ENCODE measurements at regions not wholly inside any gene's neighbourhood (a gene's known extent, or its start where the extent isn't known, plus 50 kb on each side); places are given as distances from the start of the nearest gene placed in this dataset.

DNA sequence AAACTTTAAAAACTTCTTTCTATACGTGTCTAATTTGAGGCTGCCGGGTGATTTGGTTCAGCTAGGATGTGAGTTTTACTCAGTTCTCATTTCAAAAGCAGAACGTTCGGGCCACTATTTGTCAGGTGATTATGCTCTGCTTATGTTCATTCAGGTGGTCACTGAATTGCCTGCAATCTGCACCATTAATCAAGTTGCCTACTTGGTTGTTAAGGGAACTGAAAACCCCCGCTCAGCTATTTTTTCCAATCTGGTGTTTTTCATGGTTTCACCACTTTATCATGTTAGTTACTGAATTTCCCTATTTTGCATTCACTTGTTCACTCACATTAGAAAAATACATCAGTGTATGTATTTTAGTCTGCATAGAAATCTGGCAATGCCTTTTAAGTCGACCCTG is 523.0 kb downstream of the CSNK1G3 start (continued):
- TF ChIP-seq MAZ (CRISPR knock-in tag; conservative IDR thresholded peaks at IDR 0.05 in 1 of 2, IDR thresholded peaks at IDR 0.05 in 1 of 2) (no peak), KDM5B (IDR thresholded peaks at IDR 0.05; ENCODE audit: insufficient replicate concordance, low read depth, low read length) (no peak), SIN3A (IDR thresholded peaks at IDR 0.05; ENCODE audit: borderline replicate concordance in 2 of 2, control insufficient read depth in 1 of 2, low read depth in 2 of 2, low read length in 2 of 2) (no peak)

DNA sequence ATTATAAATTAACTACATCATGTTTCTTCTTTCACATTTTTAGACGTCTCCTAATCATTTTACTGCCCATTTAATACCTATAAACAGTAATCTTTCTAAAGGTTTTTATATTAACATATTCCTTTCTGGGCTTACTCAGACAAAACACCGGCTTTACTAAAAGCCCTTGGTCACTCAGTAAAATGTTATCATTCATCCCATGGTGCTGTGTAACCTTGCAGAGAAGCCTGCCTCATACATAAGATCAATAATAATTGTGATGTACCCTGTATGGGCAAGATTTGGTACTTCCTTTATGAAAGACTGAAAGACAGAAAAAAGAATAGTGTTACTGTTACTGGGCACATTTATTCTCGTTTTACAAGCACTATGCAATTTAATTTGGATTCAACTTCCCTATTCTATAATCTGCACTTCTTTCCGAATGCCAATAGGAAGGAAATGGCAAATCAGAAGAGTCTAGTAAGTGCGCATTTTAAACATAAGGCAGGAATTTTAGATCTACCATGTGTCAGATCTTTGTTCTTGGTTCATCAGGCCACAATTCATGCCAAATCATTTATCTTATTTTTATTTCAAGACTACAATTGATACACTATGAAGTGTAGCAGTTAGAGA is 522.2 kb downstream of the CSNK1G3 start:
- TF ChIP-seq, protein P1, sequence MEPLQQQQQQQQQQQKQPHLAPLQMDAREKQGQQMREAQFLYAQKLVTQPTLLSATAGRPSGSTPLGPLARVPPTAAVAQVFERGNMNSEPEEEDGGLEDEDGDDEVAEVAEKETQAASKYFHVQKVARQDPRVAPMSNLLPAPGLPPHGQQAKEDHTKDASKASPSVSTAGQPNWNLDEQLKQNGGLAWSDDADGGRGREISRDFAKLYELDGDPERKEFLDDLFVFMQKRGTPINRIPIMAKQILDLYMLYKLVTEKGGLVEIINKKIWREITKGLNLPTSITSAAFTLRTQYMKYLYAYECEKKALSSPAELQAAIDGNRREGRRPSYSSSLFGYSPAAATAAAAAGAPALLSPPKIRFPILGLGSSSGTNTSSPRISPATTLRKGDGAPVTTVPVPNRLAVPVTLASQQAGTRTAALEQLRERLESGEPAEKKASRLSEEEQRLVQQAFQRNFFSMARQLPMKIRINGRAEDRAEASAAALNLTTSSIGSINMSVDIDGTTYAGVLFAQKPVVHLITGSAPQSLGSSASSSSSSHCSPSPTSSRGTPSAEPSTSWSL (CRISPR knock-in tag; IDR thresholded peaks at IDR 0.05; ENCODE audit: borderline replicate concordance) = no peak
- TF ChIP-seq XRCC5 (IDR thresholded peaks at IDR 0.05; ENCODE audit: low read depth, low read length) = no peak
- TF ChIP-seq, protein P2, sequence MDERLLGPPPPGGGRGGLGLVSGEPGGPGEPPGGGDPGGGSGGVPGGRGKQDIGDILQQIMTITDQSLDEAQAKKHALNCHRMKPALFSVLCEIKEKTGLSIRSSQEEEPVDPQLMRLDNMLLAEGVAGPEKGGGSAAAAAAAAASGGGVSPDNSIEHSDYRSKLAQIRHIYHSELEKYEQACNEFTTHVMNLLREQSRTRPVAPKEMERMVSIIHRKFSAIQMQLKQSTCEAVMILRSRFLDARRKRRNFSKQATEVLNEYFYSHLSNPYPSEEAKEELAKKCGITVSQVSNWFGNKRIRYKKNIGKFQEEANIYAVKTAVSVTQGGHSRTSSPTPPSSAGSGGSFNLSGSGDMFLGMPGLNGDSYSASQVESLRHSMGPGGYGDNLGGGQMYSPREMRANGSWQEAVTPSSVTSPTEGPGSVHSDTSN (CRISPR knock-in tag; IDR thresholded peaks at IDR 0.05; ENCODE audit: low read depth) = no peak
- TF ChIP-seq, protein P2 (tag; conservative IDR thresholded peaks at IDR 0.05; ENCODE audit: low read depth) = no peak
- no peaks in the 10 kb centered on the region for H3K4me1 ChIP-seq (replicated peaks in 1 of 2; ENCODE audit: control insufficient read depth in 2 of 2, insufficient read depth in 2 of 2, low read length in 2 of 2)
- no peak overlapping the region for H3K4me2 ChIP-seq (ENCODE audit: insufficient read depth, low read length)
- BruUV-seq (replicated peaks) = no TSS peak
- no peak overlapping the region for H2AFZ ChIP-seq (ENCODE audit: low read depth, low read length)
- H3K27ac ChIP-seq (ENCODE audit: extremely low read depth, low read depth, low read length) = no peak overlapping the region
- no peaks in the 10 kb centered on the region for H3K9me1 ChIP-seq (ENCODE audit: control insufficient read depth, insufficient read depth, low read length)
- intact Hi-C loops (cut with micrococcal nuclease) (no loop called here), in situ Hi-C loops (cut with MboI) (no loop called here)
- H4K20me1 ChIP-seq (replicated peaks; ENCODE audit: control insufficient read depth, insufficient read depth, low read length) = no peaks in the 10 kb centered on the region
- ATAC-seq = no peak
- no peaks in the 10 kb centered on the region for H3K9me3 ChIP-seq (replicated peaks; ENCODE audit: control insufficient read depth, insufficient read depth, low read depth, low read length)
- H3K9ac ChIP-seq (ENCODE audit: insufficient read depth in 1 of 2, low read depth in 2 of 2, low read length in 2 of 2) = no peak overlapping the region
- H3K4me3 ChIP-seq = no peak overlapping the region
- H3K36me3 ChIP-seq (ENCODE audit: control insufficient read depth, insufficient read depth, low read length) = no peaks in the 10 kb centered on the region
- no peak for FAIRE-seq
- no peaks in the 10 kb centered on the region for H3K27me3 ChIP-seq (ENCODE audit: control insufficient read depth in 2 of 2, insufficient read depth in 2 of 2, low read length in 2 of 2)
- ChIA-PET CTCF (ENCODE audit: low intra/inter-chr PET ratio) (no interaction called here), POLR2A (no interaction called here)
- no peaks in the 10 kb centered on the region for H3K79me2 ChIP-seq (ENCODE audit: control insufficient read depth, insufficient read depth, low read length)
- WGBS (ENCODE audit: insufficient coverage, low coverage, missing lambda C conversion rate) = 1% methylated on average over 5 of the region's 5 CpGs
- DNase-seq (ENCODE audit: extremely low read depth in 1 of 4, low spot score in 3 of 4) = no peak

Measured in K562 (cell line).